Ovary (tissue), 3 donors: ENCODE measurements at regions not wholly inside any gene's neighbourhood (a gene's known extent, or its start where the extent isn't known, plus 50 kb on each side); places are given as distances from the start of the nearest gene placed in this dataset.

Experiments
- CTCF ChIP-seq, 3 donors: fragments of 450-650 bp in 2 of 3; fragments of 200-600 bp in 1 of 3; IDR thresholded peaks; one replicate each; pipeline versions ENCODE4 v1.5.1 to v1.8.0; 2016 to 2022; ENCODE audit warnings: antibody characterized with exemption in 3 of 3, mild to moderate bottlenecking in 1 of 3
- EP300 ChIP-seq: sonication (generic); formaldehyde crosslinking; IDR thresholded peaks from one replicate; pipeline ENCODE4 v1.6.1; 2017; ENCODE audit warnings: antibody characterized with exemption
- POLR2A ChIP-seq: fragments of 450-650 bp; IDR thresholded peaks from one replicate; pipeline ENCODE4 v1.6.1; 2017; ENCODE audit warnings: antibody characterized with exemption, mild to moderate bottlenecking, moderate library complexity
- donor health status: DM: no; HTN: no; CAD: no.

DNA sequence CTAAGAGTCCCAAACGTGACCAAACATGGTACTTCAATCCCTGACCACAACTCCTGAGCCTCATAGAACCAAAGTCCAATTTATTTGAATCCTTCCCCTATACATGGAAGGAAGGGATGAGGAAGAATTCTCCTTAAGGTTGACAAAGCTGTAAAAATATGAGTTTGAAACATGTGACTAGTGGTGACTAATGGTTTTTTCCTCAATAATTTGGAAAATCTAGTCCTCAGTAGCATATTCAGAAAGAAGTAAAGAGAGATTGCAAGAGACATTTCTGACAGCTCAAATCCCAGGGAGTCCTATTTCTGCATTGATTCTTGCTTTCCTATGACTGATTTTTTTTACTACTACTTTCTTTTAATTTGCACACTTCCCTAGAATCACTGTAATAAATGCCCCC lies 443.7 kb downstream of the FRK start:
- TF ChIP-seq CTCF (IDR thresholded peaks at IDR 0.05) (no peak), EP300 (no peak), POLR2A (no peak)
